Endothelial cell of umbilical vein (primary cell): ENCODE measurements at regions not wholly inside any gene's neighbourhood (a gene's known extent, or its start where the extent isn't known, plus 50 kb on each side); places are given as distances from the start of the nearest gene placed in this dataset.

ENCODE experiments used
- CTCF ChIP-seq, 2 donors: IDR thresholded peaks; 1 replicate in 1 of 2; 2 replicates in 1 of 2; pipeline ENCODE4 v1.5.1; 2011; ENCODE audit warnings: low read length in 2 of 2, mild to moderate bottlenecking in 2 of 2, moderate library complexity in 2 of 2, control low read depth in 1 of 2, inconsistent platforms in 1 of 2, low read depth in 1 of 2; ENCODE audit not compliant: insufficient read depth in 1 of 2; ENCODE audit errors: extremely low read depth in 1 of 2
- EZH2 ChIP-seq: IDR thresholded peaks from 2 replicates; pipeline ENCODE4 v1.6.1; 2012; ENCODE audit warnings: borderline replicate concordance, low read depth, mild to moderate bottlenecking, moderate library complexity, low read length, inconsistent platforms; ENCODE audit not compliant: severe bottlenecking
- FOS ChIP-seq: IDR thresholded peaks from 2 replicates; pipeline ENCODE4 v1.6.1; 2011; ENCODE audit warnings: mild to moderate bottlenecking, low read length, moderate library complexity, borderline replicate concordance; ENCODE audit not compliant: insufficient read depth
- JUN ChIP-seq: IDR thresholded peaks from 2 replicates; pipeline ENCODE4 v1.6.1; 2011; ENCODE audit warnings: borderline replicate concordance, low read depth; ENCODE audit not compliant: insufficient read length, insufficient read depth
- MAX ChIP-seq: IDR thresholded peaks from 2 replicates; pipeline ENCODE4 v1.6.1; 2011; ENCODE audit not compliant: insufficient read depth, insufficient read length
- MYC ChIP-seq: IDR thresholded peaks from one replicate; pipeline ENCODE4 v1.6.1; 2011; ENCODE audit warnings: mild to moderate bottlenecking, low read depth, low read length
- POLR2A ChIP-seq: IDR thresholded peaks from 2 replicates; pipeline ENCODE4 v1.6.1; 2012; ENCODE audit warnings: low read depth, mild to moderate bottlenecking, control low read depth, low read length
- POLR2AphosphoS5 ChIP-seq: IDR thresholded peaks from 2 replicates; pipeline ENCODE4 v1.6.1; 2012; ENCODE audit warnings: low read depth, mild to moderate bottlenecking, control low read depth, low read length, moderate library complexity; ENCODE audit not compliant: insufficient read depth

DNA sequence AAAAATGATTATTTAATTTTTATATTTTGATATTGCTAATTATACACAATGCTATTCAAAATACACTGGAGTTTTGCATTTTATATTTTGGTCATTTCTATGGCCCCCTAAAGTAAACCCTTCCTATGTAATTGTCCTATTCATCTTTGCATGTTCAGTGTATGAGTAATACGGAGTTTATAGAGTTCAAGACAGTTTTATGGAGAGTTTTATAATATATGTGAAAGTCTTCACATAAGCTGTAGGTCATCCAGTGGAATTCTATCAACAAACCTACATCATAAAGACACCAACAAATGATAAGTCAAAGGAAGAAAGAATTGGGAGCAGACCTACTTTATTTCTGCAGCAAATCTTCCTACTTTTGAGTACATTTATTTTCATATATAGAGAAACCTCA lies 1200.4 kb upstream of the EPHA6 start:
- TF ChIP-seq MYC = no peak
- TF ChIP-seq MAX = no peak
- TF ChIP-seq EZH2 = no peak
- TF ChIP-seq CTCF (IDR thresholded peaks at IDR 0.05; ENCODE audit: extremely low read depth in 1 of 2, insufficient read depth in 1 of 2, low read depth in 1 of 2, low read length in 2 of 2) = no peak
- no peak for TF ChIP-seq JUN
- TF ChIP-seq POLR2A = no peak
- TF ChIP-seq POLR2AphosphoS5 = no peak
- TF ChIP-seq FOS = no peak
